WERI-Rb-1 (cell line): ENCODE measurements at regions not wholly inside any gene's neighbourhood (a gene's known extent, or its start where the extent isn't known, plus 50 kb on each side); places are given as distances from the start of the nearest gene placed in this dataset.

ENCODE experiments used
- DNase-seq: peaks from one replicate; pipeline ENCODE4 v3.0.0-alpha.2; 2020
- H3K27ac ChIP-seq: fragments of 250-450 bp; sonication (Bioruptor Pico); 2 replicates; pipeline ENCODE4 v1.5.1; 2020; ENCODE audit warnings: mild to moderate bottlenecking, moderate library complexity
- H3K27me3 ChIP-seq: fragments of 250-450 bp; sonication (Bioruptor Pico); 2 replicates; pipeline ENCODE4 v1.5.1; 2021; ENCODE audit warnings: mild to moderate bottlenecking, low read depth, moderate library complexity; ENCODE audit not compliant: insufficient read depth, severe bottlenecking
- H3K36me3 ChIP-seq: fragments of 250-450 bp; sonication (Bioruptor Pico); 2 replicates; pipeline ENCODE4 v1.5.1; 2020; ENCODE audit warnings: mild to moderate bottlenecking, moderate library complexity
- H3K4me3 ChIP-seq: 2 replicates; pipeline ENCODE4 v1.5.1; 2011; ENCODE audit warnings: low read depth, mild to moderate bottlenecking, control low read depth, low read length
- H3K9me3 ChIP-seq: fragments of 250-450 bp; sonication (Bioruptor Pico); 2 replicates; pipeline ENCODE4 v1.5.1; 2021; ENCODE audit warnings: mild to moderate bottlenecking, moderate library complexity; ENCODE audit not compliant: severe bottlenecking
- TF ChIP-seq, protein P1 (sequence below): IDR thresholded peaks from 2 replicates; pipeline ENCODE4 v1.5.1; 2011; ENCODE audit warnings: low read depth, mild to moderate bottlenecking, control low read depth, inconsistent platforms, low read length

DNA sequence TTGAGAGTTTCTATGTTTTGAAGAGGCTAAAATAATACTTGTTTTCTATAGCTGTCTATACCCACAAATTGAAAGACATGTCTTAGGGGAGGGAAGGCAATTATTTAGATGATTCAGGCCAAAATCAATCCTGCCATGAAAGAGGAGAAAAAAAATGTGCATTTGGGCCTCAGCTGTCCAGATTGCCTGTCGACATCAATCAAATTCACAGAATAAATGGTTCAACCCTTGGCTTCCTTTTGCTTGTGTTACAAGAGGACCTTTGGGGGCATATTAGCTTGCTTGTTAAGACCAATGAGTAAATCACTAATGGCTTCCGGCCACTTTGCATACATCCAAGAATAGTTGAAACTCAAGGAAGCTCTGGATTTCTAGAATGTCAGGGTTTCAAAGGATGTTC, 900.8 kb upstream of the CELF4 start:
- Histone ChIP-seq H3K27me3 (no peaks in the 10 kb centered on the region), H3K27ac (no peak overlapping the region), H3K36me3 (no peaks in the 10 kb centered on the region), H3K4me3 (no peak overlapping the region), H3K9me3 (no peaks in the 10 kb centered on the region)
- DNase-seq: no peak
- TF ChIP-seq, protein P1, sequence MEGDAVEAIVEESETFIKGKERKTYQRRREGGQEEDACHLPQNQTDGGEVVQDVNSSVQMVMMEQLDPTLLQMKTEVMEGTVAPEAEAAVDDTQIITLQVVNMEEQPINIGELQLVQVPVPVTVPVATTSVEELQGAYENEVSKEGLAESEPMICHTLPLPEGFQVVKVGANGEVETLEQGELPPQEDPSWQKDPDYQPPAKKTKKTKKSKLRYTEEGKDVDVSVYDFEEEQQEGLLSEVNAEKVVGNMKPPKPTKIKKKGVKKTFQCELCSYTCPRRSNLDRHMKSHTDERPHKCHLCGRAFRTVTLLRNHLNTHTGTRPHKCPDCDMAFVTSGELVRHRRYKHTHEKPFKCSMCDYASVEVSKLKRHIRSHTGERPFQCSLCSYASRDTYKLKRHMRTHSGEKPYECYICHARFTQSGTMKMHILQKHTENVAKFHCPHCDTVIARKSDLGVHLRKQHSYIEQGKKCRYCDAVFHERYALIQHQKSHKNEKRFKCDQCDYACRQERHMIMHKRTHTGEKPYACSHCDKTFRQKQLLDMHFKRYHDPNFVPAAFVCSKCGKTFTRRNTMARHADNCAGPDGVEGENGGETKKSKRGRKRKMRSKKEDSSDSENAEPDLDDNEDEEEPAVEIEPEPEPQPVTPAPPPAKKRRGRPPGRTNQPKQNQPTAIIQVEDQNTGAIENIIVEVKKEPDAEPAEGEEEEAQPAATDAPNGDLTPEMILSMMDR: no peak

DNA sequence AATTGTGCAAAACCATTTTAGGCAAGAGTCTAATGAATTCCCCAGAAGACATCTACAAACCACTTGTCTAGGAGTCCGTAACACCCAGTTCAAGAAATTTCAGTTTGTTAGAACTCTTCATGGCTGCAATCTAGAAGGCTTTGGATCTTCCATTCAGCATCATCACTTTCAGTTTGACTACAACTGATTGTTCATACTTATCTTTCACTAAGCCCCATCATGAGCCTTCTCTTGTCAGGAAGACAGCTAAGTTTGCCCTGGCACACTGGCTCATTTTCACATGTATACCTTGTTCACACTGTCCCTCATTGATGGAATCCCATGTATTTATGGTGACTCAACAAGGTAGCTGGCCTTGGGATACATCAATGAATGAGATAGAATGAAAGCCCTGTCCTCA, 898.4 kb upstream of the CELF4 start:
- no peak overlapping the region for H3K27ac ChIP-seq
- H3K4me3 ChIP-seq: no peak overlapping the region
- H3K36me3 ChIP-seq: no peaks in the 10 kb centered on the region
- H3K9me3 ChIP-seq: no peaks in the 10 kb centered on the region
- DNase-seq: no peak
- TF ChIP-seq, protein P1: no peak
- no peaks in the 10 kb centered on the region for H3K27me3 ChIP-seq

DNA sequence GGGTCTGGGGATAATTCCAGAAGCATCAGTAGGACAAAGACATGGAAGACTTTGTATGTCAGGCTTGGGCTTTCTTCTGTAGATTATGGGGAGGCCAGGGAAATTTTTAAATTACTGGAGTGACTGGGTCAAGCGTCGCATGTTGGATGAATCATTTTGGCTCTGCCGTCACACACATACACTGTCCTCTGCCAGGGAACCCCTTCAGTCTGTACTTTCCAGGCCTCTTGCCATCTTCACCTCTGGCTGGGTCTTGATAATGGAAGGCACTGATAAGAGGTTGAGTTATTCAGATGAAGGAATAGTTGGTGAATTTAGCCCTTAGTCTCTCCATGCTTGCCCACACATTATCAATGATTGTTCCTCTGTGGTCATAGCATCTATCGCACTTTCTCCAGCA, 895.1 kb upstream of the CELF4 start:
- Histone ChIP-seq H3K27ac (no peak overlapping the region), H3K36me3 (no peaks in the 10 kb centered on the region), H3K9me3 (no peaks in the 10 kb centered on the region), H3K4me3 (no peak overlapping the region), H3K27me3 (no peaks in the 10 kb centered on the region)
- no peak for DNase-seq
- TF ChIP-seq, protein P1: no peak

DNA sequence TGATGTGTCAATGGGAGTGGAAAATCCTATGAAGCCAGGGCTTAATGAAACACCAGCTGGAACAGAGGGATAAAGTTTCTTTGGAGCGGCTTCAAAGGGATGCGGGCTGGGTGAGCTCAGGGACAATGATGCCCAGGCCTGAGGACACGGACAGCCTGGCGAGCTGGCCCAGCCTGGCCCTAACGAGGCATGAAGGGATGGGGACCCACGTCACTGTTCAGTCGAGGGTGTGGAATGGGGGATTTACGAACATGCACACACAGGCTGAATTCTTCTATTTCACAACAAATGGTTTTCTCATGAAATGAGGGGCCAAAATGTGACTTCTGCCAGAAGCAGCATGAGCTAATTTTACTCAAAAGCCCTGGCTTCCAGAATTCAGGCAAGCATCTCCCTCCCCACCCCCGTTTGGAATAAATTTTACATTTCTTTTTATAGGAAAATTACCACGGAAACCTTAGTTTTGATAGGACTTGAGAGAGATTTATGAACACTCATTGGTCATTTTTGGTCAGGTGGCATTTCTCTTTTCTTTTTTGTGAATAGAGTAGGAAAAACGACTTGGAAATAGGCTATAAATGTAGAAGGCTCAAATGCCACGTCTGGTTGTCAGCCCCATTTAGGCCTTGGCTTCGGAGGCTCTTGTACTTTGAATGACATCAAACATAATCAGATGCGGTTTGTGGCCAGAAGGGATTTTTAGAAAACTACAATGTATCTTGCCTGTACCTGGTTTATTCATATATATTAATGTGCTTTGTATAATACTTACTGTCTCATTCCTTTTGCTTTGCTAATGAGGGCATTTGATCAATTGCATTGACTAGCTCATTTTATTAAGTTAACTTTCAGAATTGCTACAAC, 893.8 kb upstream of the CELF4 start:
- H3K4me3 ChIP-seq: no peak overlapping the region
- no peaks in the 10 kb centered on the region for H3K36me3 ChIP-seq
- H3K27ac ChIP-seq: peak overlapping the region; percentile 83
- H3K9me3 ChIP-seq: no peaks in the 10 kb centered on the region
- TF ChIP-seq, protein P1: no peak
- peak; percentile 94 for DNase-seq
- no peaks in the 10 kb centered on the region for H3K27me3 ChIP-seq

DNA sequence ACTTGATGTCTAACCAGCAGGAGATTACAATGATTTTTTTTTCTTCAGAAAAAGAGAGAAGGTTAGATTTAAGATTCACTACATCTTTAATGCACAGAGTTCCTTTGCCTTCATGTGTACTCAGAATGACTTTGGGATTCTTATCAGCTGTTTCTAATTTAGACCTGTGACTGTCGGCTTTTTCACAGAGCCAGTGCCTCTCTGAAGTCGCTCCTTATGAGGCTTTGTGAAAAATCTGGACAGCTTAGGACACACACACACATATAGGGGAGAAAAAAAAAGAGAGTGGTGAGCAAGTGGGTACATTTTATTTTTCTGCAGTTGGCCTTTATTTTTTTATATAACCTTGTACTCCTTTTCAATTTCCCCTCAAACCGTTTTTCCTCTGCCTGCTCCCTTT, 893.1 kb upstream of the CELF4 start:
- H3K27me3 ChIP-seq: no peaks in the 10 kb centered on the region
- TF ChIP-seq, protein P1: no peak

DNA sequence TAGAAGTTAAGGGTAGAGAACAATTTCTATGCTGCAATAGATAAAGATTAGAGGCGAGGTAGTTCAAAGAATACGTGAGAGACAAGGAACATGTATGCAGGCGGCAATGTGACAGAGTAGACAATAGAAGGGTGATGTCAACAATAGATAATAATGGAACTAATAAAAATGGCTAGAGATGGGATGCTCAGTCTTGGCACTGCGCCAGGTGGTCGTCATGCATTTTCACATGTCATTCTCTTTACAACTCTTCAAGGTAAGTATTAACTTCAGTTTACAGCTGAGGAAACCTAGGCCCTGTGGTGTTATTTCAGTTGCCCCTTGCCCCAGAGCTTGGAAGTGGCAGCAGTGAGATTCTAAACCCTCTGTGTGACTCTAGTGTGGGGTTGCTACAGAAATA, 890.7 kb upstream of the CELF4 start:
- H3K4me3 ChIP-seq: no peak overlapping the region
- no peak overlapping the region for H3K27ac ChIP-seq
- TF ChIP-seq, protein P1: no peak
- no peaks in the 10 kb centered on the region for H3K27me3 ChIP-seq
- H3K9me3 ChIP-seq: no peaks in the 10 kb centered on the region
- no peaks in the 10 kb centered on the region for H3K36me3 ChIP-seq
- DNase-seq: no peak

More for the DNA sequence above, 893.1 kb upstream of the CELF4 start:
- peak overlapping the region; percentile 83 for H3K27ac ChIP-seq
- H3K36me3 ChIP-seq: no peaks in the 10 kb centered on the region
- DNase-seq: no peak
- no peak overlapping the region; the same call in 1 of the 2 replicates for H3K4me3 ChIP-seq
- H3K9me3 ChIP-seq: no peaks in the 10 kb centered on the region
